NOMO-1 treated with DMSO at 0.1 percent for 48 hours (cell line): ENCODE measurements at regions not wholly inside any gene's neighbourhood (a gene's known extent, or its start where the extent isn't known, plus 50 kb on each side); places are given as distances from the start of the nearest gene placed in this dataset.
"Not testable (repeated sequence)": the region's sequence is repeated elsewhere in the genome, so short reads cannot be mapped to it uniquely, and the experiment has no call there.

Experiments
- DNase-seq: peaks from one replicate; lab custom pipeline; 2025; ENCODE audit not compliant: unreplicated experiment; lab: John Stamatoyannopoulos, UW

DNA sequence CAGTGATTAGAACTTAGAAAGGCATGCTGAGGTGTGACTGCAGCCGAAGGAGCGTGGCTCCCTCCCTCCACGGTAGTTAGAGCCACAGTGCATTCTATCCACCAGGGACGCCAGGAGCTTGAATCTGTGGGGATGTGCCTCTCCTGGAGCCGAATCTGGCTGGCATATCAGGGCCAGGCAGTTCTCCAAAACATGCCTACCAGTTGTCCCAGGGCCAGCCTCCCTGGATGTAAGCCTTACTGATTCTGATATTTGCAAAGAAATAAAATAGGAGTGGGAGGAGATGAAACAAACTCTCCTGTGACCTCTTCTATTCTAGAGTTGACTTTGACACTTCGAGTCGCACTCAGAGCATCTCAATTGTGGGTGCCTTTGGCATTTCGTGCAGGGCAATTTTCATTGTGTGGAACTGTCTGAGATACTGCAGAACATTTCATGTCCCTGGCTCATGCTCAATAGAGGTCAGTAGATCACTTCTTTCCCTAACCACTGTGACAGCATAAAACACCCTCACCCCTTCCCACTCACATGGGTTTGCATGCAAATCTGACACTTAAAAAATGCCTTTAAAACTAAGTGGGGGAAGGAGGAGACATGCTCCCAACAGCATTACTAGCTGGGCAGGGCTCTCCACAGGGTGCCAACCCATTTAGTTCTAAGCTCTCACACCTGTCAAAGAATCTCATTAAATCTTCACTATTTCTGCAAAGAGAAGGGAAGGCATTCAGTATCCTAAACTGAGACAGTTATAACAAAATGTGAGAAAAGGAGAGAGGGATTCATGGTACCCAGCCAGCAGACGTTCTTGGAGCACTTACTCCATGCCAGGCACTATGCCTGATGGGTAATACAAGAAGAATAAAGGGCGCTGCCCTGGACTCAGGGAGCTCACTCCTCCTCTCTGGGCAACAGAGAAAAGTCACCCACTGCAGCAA lies 378.9 kb downstream of the PREX1 start:
- no peak for DNase-seq

GRCh38 chr20:48447456-48447855 lies 380.3 kb downstream of the PREX1 start:
- no peak for DNase-seq

- DNase-seq, result no peak
Observed at GRCh38 chr20:48445827-48446226, 382.0 kb downstream of the PREX1 start.

DNA sequence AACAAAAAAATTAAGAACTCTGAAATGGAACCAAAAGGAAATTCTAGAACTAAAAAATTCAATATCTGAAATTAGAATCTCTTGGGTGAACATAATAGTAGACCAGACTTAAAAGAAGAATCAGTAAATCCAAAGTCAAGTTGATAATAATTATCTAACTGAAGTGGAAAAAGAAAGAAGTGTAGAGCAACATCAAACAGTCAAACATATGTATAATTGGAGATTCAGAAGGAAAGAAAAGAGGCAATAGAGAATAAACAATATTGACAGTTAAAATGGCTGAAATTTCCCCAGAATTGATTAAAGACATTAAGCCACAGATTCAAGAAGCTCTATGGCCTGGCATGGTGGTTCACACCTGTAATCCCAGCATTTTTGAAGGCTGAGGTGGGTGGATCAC lies 383.6 kb downstream of the PREX1 start:
- no peak for DNase-seq

- no peak for DNase-seq
Observed at GRCh38 chr20:48440916-48441315, 386.9 kb downstream of the PREX1 start.

DNA sequence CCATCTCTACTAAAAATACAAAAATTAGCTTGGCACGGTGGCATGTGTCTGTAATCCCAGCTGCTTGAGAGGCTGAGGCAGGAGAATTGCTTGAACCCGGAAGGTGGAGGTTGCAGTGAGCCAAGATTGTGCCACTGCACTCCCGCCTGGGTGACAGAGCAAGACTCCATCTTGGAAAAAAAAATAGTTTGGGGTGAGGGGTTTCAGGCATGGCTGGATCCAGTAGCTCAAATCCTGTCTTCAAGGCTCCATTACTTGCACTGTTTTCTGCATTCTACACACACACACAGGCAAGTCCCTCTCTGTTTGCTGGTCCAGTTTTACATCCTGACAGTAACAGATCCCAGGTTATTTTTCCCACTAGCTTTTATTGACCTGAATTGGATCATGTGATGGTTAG lies 387.5 kb downstream of the PREX1 start:
- not testable (repeated sequence) for DNase-seq

DNA sequence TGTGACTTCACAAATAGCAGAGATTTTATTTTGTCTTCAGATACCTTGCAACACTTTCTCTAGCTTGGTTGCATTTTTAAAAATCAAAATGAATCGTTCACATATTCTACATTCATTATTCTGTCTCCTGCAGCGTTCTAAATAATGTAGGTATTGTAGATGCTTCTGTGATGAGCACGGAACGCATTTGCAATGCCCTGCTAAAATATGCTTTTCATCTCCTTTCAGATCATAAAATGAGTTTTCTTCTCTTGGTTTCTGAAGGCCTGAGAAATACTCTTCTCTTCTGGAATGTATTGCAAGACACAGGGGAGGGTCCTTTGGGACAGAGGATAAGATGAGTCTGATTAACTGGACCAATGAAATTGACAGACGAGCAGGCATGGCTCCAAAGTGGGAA lies 390.7 kb downstream of the PREX1 start:
- DNase-seq, result no peak

DNA sequence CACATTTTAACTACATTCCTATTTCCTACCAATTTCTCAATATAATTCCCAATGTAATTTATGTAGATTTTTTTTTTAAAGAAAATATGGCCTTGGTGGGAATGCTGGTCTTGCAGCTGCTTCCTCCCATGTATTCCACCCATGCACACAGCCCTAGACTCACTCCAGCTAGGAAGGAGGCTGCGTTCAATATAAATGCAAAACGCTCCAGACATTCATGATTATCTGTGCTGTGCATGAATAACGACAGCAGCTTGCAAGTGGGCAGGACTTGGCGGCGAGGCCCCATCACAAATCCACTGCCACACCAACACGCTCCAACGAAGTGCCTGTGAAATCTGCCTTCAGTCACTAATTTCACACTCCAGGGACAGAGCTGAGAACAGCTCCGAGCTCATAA lies 391.2 kb downstream of the PREX1 start:
- not testable (repeated sequence) for DNase-seq

- DNase-seq, result no peak
Observed at GRCh38 chr20:48433178-48433577, 394.6 kb downstream of the PREX1 start.

DNA sequence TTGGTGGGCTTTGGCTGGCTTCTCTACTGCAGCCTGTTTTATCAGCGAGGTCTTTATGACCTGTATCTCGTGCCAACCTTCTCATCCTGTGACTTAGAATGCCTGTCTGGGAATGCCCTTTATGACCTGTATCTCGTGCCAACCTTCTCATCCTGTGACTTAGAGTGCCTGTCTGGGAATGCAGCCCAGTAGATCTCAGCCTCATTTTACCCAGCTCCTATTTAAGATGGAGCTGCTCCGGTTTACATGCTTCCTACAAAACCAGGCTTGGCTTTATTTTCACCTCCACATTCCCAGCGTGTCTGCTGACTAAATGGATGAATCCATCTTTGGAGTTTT lies 395.3 kb downstream of the PREX1 start:
- DNase-seq, result no peak

DNA sequence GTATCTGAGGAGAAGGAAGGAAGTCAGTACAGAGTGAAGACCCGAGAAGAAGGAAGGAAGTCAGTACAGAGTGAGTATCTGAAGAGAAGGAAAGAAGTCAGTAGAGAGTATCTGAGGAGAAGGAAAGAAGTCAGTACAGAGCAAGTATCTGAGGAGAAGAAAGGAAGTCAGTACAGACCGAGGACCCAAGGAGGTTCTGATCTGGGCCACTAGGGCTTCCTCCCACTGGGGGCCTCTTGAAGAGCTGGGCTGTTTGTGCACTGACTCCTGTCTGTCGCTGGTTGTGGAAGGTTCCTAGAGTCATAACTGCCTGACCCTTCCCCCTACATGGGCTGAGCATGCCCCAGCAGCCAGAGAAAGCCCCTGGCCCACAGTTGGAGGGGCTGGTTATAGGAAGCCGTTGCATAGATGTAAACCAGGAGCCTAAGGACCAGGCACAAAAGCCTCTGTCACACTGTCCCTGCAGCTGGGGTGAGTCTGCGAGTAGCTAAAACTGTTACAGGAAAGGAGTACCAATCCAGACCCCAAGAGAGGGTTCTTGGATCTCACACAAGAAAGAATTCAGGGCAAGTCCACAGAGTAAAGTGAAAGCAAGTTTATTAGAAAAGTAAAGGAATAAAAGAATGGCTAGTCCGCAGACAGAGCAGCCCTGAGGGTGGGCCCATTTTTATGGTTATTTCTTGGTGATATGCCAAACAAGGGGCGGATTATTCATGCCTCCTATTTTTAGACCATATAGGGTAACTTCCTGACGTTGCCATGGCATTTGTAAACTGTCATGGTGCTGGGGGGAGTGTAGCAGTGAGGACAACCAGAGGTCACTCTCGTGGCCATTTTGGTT lies 395.9 kb downstream of the PREX1 start:
- no peak for DNase-seq

DNA sequence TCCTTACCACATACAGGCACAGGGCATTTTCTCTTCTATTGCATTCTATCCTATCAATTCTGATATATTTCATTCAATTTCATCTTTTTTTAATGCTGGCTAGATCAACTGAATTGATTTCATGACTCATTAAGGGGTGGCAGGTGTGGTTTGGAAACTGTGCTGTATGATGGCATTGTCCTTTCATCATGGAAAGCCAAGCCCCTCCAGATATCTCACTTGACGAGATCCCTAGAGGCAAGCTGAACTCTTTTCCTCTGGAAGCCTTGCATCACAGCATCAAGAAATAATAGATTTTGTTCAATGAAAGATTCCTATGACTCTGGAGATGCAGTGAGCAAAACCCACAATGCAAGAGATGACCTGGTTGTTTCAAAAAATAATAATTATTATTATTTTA lies 401.2 kb downstream of the PREX1 start:
- no peak for DNase-seq

GRCh38 chr20:48425817-48426612 lies 401.8 kb downstream of the PREX1 start:
- DNase-seq, result no peak

GRCh38 chr20:48425321-48425720 lies 402.5 kb downstream of the PREX1 start:
- DNase-seq, result no peak

GRCh38 chr20:48422242-48422960 lies 405.4 kb downstream of the PREX1 start:
- no peak for DNase-seq

DNA sequence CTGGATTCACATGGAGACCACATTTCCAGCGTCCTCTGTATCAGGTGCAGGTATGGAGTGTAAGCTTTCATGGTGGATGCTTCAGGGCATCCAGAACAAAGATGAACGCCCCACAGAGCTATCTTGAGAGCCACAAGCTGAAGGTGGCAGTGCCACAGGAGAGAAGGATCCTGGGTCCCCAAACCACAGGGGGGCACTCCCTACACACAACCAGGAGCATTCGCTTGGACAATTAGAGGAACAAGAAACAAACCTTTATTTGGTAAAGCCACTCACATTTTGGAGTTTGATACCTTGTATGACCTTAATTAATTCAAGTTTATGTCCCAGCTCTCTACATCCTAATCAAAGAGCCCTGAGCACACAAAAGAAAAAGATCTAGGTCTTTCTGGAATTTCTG lies 406.3 kb downstream of the PREX1 start:
- DNase-seq, result no peak

GRCh38 chr20:48420176-48420575 lies 407.6 kb downstream of the PREX1 start:
- DNase-seq, result no peak

GRCh38 chr20:48419173-48419572 lies 408.6 kb downstream of the PREX1 start:
- DNase-seq, result no peak

GRCh38 chr20:48416002-48416401 lies 411.8 kb downstream of the PREX1 start:
- no peak for DNase-seq

DNA sequence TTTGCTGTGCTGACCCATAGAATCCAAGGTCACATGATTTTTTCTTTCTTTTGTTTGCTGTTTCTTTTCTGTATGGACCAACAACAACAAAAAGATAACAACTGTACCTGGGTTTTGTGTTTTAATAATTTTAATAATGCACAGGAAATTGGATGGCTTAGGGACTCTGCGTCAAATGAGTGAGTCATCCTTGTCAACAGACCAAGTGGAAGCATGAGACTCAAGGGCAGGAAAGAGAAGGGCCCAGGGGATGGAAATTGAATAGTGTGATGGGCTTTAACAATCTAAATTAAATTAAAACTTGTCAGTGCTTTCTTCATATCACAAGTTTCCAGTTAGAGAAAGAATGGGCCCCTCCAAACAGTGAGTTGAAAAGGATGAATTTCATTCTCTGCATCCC lies 413.0 kb downstream of the PREX1 start:
- no peak for DNase-seq
